GM21381 (cell line): ENCODE measurements at regions not wholly inside any gene's neighbourhood (a gene's known extent, or its start where the extent isn't known, plus 50 kb on each side); places are given as distances from the start of the nearest gene placed in this dataset.
"Not testable (repeated sequence)": the region's sequence is repeated elsewhere in the genome, so short reads cannot be mapped to it uniquely, and the experiment has no call there.

ENCODE experiments used
- ATAC-seq: cut with Tn5 transposase; IDR thresholded peaks from one replicate; pipeline ENCODE4 v1.9.1; 2021; ENCODE audit warnings: mild to moderate bottlenecking, moderate library complexity; ENCODE audit not compliant: unreplicated experiment

DNA sequence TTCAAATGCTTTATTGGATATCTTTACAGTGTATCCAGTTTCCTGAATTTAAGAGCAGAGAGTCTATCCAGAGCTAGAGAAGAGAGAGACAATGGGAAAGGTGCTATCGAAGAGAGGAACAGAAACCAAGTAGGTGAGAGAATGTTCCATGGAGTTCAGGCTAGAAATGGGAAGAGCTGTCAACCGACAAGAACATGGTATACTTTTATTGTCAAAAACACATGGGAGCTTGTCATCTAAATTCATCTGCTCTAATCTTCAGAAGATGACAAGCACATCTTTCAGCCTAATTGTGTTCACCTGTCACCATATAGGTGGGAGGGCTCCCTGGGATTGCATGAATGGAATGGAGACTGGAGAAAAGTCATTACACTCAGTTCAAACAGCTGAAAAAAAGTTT lies 690.4 kb upstream of the LRATD1 start:
- ATAC-seq: no peak

DNA sequence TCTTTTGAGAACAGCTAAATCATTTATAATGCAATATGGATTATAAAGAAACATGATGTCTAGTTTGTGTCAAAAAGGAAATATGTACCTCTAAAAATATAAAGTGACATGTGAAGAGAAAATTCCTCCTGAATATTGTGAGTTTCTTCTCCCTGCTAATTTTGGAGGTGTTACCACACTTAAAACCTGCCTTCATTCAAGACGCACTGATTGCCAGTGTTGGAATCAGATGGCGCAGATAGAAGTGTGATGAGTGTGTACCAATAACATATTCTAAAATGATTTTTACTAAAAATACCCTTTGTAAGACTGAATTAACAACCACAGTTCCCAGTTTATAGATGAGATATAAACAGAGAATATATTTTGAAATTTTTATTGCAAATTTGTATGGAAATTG lies 681.8 kb upstream of the LRATD1 start:
- ATAC-seq: no peak

DNA sequence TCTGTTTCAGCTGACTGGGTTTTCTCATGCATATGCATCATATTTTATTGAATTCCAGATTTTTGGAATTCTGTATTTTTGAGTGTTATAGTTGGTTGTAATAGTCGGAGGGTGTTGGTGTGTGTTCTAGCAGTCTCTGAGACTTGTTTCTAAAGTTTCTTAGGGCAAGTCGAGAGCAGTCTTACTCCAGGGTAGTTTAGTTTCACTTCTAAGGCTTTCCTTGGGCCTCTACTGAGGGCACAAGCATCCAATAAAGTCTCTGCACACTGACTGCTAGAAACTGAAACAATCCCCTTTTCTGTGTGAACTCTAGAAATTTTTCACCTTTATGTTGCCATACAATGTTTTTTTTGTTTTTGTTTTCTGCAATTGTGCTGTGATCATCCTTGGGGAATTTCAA lies 663.7 kb upstream of the LRATD1 start:
- ATAC-seq: no peak

DNA sequence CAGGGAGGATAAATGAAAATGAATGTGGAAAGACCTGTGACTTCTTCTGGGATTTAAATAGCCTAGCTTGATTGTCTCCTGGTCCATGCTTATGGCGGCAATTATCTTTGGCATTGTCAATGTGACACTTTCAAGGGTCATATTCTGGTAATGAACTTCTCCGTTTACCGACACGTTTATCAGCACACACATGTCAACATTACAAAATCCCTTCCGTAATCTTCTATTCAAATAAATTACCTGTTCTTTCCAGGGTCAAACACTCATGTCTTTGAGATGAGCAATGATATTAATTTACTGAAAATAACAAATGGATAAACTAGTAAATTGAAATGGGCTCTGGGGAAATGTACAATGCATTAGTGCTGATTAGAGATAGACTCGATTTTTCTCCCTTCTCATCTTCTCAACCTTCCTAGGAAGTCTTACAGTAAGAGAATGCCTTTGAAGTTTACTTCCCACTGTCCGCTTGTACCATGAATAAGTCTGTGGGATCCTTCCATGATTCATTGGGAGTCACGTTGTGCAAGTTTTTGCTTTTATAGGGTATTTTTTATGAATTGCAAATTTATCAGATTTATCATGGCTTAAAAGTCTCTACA lies 646.3 kb upstream of the LRATD1 start:
- ATAC-seq: no peak

DNA sequence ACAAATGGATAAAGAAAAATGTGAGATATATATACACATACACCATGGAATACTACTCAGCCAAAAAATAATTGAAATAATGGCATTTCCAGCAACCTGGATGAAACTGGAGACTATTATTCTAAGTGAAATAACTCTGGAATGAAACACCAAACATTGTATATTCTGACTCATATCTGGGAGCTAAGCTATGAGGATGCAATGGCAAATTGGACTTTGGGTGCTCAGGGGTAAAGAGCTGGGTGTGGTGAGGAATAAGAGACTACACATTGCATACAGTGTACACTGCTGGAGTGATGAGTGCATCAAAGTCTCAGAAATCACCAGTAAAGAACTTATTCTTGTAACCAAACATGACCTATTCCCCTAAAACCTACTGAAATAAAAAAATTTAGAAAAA lies 636.0 kb upstream of the LRATD1 start:
- no peak for ATAC-seq

DNA sequence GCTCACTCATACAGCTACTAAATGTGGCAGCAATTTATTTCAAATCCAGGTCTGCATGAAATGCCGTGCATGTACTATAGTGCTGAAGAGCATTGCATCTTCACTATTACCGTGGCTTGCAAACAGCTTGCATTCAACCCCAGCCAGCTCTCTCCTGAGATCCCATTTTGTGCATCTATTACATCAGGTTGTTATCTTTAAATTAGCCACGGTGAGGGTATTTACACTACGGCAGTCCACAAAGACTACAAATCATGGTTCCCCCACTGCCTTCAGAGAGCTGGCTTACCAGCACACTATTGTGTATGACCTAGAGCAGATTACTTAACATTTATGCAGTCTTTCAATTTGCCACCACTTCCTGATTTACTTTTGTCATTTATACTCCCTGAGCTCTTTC lies 621.3 kb upstream of the LRATD1 start:
- no peak for ATAC-seq

DNA sequence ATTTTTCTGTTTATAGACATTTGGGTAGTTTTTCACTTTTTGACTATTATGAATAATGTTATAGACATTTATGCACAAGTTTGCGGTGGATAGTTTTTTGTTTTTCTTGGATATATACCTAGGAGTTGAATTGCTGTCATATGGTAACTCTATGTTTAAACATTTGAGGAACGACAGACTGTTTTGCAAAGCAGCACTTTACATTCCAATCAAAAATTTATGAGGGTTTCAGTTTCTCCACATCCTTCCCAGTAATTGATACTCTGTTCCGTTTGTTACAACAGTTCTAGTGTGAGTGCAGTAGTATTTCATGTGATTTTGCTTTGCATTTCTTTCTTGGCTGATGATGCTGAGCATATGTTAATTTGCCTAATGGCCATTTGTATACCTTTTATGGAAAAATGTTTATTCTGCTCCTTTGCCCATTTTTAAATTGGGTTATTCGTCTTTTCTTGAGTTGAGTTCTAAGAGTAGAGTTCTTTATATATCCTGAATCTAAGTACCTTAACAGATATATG lies 617.3 kb upstream of the LRATD1 start:
- ATAC-seq: no peak

DNA sequence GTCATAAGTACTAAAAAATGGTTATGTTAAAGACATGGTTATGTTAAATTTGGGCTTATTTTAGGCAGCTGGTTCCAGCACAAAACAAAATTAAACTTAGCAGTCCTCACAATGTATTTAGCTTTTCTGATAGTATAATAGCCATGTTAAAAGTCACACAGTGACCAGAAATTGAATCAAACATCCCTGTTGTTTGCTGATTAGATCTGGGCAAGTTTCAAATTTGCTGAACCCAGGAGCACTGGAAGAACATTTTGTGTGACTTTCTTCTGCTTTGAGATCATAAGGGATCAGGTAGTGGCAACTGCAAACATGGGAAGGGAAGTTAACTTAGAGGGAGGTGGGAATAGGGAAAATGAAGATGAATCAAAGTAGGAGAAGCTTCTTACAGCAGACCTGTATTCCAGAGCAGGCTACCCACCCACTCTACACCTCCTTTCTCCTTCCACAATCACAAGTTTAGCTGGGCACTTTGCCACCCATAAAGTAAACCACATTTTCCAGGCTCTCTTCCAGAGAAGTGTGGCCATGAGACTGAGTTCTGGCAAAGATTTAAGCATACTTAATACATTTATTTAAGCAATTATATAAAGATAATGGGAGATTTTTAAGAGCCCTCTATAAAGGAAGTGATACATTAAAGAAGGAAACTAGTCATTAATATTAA lies 616.1 kb upstream of the LRATD1 start:
- no peak for ATAC-seq

DNA sequence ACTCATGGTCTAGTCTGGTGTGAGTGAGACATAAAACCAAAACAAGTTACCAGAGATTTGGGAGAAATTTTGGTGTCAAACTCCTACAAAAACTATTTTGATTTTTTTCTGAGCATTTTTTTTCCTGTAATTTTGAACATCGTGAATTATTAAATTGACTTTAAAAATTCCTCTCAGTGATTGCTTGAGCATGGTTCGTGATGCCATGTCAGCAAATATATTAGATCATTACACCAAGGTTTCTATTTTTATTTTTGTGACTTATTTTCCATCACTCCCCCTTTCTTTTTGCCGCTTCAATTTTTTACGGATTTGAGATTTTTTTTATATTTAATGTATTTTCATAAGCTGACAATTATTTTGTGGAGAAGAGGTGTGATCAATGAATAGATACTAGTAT lies 613.9 kb upstream of the LRATD1 start:
- ATAC-seq: no peak

DNA sequence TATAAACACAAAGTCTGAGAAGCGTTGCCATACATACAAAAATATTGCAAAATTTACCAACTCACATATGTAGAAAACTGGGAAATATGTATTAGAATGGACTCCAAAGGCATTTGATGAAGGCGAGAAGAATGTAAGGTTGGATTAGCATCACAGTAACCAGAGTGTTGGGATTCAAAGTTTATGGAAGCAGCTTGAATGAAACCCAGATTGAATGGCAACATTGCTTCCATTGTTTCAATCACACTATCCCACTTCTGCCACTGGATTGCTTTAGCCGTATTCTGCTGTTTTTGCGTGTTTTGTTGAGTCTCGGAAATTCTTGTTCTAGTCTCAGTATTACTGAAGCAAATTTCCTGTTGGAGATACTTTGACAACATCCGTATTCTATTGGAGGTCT lies 609.0 kb upstream of the LRATD1 start:
- no peak for ATAC-seq

DNA sequence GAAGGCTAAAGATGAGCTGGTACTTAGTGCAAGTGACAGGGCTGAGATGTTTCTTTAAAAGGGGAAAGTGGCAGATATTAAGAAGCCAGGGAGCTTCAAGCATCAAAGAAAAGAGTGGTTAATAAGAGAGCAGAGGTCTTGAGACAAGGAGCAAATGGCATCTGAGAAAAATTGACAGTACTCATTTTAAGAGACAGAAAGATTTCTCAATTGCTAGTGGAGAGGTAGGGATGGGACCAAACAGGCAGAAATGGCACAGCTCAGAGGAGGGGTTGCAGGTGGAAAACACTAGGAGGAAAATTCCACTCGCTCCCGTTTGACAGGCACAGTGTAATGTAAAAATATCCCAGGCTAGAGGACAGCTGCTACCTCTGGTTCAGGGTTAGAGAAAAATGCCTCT lies 593.4 kb upstream of the LRATD1 start:
- no peak for ATAC-seq

DNA sequence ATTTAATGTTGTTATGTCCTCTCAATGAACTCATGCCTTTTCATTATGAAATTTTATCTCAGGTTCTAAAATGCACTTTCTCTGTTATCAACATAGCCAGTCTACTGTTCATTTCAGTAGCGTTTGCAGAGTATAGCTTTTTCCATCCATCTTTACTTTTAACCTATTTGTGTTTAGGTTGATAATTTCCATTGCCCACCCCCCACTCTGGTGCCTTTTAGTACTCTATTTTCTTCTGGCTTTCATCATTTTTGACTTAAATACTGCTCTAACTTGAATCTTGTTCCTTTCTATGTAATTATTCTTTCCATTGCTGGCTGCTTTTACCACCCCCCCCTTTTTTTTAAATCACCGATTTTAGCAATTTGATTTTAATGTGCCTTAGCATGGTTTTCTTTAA lies 585.0 kb upstream of the LRATD1 start:
- ATAC-seq: no peak

DNA sequence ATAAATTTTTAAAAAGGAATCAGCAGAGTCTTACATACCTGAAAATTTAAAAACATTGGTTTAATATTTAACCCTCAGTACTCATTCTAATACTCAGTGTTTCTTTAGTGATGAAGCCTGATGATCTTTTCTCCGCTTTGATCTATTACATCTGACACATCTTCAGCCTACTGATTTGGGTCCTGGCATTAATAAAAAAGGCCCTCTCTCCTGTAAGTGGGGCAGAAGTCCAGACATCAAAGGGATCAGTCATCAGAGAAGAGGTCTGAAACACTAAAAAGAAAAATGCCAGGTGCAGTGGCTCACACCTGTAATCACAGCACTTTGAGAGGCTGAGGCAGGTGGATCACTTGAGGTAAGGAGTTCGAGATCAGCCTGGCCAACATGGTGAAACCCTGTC lies 581.1 kb upstream of the LRATD1 start:
- no peak for ATAC-seq

DNA sequence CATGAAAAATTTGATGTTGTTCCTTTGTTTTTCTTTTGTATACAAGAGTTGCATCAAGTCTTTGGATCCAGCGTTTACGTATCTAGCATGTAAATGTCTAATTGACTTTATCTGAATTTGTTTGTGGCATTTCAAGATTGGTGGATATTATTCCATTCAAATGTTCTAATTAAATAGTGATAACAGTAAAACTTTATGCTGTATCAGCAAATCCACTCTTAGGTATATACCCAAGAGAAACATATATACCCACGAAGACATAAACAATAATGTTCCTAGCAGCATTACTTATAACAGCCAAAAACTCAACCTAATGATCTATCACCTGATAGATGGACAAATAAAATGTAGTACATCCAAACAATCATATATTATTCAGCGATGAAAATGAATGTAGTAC lies 579.4 kb upstream of the LRATD1 start:
- no peak for ATAC-seq

DNA sequence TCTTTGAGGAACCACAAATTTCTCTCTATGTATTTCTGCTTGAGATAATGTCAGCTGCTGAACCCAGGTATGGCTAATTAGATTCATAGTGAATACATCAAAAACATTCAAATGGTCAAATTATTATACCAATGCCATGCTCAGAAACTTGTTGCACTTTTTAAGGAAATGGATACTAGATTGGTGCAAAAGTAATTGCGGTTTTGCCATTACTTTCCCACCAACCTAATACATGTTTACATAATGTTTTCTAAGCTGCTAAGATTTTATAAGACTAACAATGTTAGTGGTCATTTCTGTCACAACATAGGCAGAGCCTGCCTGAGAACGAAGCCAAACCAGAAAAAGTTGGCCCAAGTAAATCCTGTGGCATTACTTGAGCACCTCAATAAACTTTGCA lies 568.2 kb upstream of the LRATD1 start:
- ATAC-seq: no peak

DNA sequence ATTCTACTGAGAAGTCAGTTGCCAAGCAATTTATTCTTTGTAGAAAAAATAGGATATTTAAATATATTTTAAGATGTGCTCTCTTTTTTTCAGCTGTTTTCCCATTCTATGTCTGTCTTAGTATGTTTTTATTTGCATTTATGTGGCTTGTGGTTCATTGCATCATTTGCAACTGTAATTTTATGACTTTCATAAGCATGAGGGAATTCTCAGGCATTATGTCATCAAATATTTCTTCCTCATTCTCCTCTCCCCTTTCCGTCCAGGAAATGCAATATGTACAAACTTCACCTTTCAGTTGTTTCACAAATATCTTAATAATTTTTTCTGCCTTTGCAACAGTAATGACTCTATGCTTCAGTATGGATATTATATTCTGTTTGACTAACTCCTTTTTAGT lies 560.2 kb upstream of the LRATD1 start:
- no peak for ATAC-seq

DNA sequence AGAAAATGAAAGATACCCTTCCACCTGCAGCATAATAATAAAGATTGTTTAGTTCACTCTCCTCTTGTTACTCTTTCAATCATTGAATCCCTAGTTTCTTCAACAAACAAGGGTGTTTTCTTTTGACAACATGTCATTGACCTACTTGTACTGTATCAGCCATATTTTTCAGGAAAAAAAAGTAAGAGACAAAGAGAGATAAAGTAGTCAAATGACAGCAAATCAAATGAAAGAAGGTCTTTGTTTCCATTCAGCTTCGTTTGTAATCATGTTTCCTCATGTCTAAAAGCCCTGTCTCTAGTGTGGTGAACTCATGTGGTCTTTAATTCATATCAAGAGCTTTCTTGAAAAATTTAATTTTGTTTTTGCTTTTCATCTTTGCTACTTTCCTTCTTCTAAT lies 557.8 kb upstream of the LRATD1 start:
- ATAC-seq: no peak

DNA sequence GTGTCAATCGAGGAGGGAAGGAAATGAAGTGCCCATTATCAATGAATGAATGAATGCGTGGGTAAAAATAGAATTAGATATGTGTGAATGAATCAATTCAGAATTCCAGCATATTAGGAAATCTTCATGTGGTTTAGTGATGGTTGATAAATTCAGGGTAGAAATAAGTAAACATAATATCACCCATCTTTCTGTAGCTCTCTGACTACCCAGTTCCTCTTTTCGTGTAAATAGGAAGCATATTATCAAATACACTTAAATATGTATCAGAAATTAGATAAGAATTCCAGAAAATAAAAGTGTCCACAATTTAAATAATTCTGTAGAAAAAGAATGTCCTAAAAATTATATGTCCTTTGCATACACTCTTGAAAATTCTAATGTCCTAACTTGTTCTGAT lies 552.9 kb upstream of the LRATD1 start:
- no peak for ATAC-seq

DNA sequence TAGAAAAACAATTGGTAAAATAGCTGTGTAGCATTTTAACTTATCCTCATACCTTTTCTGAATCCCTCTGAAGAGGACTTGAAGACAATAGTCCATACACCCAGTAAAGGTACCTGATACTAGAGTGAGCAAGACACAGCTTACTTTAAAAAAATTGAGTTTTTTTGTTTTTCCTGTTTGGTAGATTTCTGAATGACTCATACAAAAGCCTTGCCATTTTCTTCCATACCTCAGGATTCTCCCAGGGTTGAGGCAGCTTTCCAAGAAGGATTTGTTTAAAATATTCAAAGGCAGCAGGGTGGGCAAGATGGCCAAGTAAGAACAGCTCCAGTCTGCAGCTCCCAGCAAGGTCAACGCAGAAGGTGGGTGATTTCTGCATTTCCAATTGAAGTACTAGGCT lies 551.0 kb upstream of the LRATD1 start:
- no peak for ATAC-seq

DNA sequence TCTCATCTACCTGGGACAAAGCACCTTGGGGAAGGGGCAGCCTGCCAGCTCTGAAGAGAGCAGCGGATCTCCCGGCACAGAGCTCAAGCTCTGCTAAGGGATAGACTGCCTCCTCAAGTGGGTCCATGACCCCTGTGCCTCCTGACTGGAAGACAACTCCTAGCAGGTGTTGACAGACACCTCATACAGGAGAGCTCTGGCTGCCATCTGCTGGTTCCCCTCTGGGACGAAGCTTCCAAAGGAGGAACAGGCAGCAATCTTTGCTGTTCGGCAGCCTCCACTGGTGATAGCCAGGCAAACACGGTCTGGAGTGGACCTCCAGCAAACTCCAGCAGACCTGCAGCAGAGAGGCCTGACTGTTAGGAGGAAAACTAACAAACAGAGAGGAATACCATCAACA lies 549.9 kb upstream of the LRATD1 start:
- ATAC-seq: no peak

DNA sequence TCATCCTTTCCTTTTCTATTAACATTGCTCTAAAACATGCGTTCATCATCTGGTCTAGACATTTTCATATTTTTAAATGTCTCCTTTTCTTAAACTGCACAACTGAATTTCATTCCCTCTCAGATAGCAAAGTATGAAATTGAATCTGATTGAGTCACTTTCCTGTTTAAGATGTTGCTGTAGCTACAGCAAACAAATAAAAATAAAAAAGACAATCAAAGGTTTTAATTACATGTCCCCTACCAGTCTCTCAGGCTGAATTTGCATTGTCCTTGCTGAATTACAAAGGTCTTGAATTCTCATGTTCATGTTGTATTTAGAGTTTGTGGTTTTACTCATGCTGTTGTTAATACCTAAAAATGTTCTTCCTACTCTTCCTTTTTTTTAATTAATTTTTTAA lies 537.9 kb upstream of the LRATD1 start:
- no peak for ATAC-seq

DNA sequence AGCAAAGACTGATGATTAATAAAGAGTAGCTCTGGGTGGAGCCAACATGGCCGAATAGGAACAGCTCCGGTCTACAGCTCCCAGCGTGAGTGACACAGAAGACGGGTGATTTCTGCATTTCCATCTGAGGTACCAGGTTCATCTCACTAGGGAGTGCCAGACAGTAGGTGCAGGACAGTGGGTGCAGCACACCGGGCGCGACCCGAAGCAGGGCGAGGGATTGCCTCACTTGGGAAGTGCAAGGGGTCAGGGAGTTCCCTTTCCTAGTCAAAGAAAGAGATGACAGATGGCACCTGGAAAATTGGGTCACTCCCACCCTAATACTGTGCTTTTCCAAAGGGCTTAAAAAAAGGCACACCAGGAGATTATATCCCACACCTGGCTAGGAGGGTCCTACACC lies 533.4 kb upstream of the LRATD1 start:
- ATAC-seq: not testable (repeated sequence)

DNA sequence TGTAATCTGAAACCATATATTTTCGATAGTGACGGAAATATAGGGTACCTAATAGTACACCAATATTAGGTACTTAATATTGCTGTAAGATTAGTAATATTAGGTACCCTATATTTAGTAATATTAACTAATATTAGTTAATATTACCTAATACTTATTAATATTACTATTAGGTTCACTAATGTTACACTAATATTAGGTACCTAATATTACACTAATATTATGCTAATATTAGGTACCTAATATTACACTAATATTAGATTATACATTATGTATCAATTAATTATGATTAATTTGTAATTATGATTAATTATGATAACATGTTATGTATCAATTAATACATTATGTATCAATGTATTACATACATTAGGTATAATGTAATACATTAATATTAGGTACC lies 518.2 kb upstream of the LRATD1 start:
- no peak for ATAC-seq
